ENCODE measurements at regions not wholly inside any gene's neighbourhood (a gene's known extent, or its start where the extent isn't known, plus 50 kb on each side); places are given as distances from the start of the nearest gene placed in this dataset.

DNA sequence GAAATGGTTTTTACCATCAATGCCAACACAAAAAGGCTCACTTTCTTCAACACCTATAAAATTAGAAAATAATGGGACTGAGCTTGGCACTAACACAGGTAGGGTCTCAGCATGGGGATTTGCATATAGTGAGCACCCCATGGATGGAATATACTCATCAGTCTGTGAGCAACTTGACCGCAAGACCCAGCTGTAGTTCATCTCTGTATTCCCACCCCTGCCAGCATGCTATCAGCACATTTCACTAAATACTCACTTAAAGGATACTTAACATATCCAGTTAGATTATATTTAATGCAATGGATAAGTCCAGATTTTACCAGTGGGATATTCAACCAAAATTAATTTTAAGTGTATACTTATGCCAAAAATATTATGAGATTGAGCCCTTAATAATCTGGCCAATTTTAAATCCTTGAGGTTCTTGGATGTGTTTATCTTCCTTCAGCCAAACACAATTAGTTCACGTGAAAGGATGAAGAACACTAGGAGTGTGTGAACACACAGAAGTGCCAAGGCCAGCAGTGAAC lies 66.7 kb downstream of the C16orf95 start:
- Mint-ChIP-seq H3K4me3 (no peak overlapping the region), H3K9me3 (no peaks in the 10 kb centered on the region), H3K27ac (no peak overlapping the region), H3K27me3 (ENCODE audit: low read depth in 2 of 2) (no peaks in the 10 kb centered on the region), H3K36me3 (no peaks in the 10 kb centered on the region), H3K4me1 (no peaks in the 10 kb centered on the region)
- Histone ChIP-seq H3K36me3 (ENCODE audit: control insufficient read depth, insufficient read depth, low read length) (no peaks in the 10 kb centered on the region), H3K9me3 (ENCODE audit: control insufficient read depth, insufficient read depth, low read length) (no peaks in the 10 kb centered on the region), H3K27me3 (ENCODE audit: control insufficient read depth, insufficient read depth, low read length) (no peaks in the 10 kb centered on the region), H3K4me3 (ENCODE audit: low read length) (no peak overlapping the region), H3K4me1 (ENCODE audit: control insufficient read depth, insufficient read depth, low read length) (peaks cover 4% of the 10 kb centered on the region), H3K27ac (ENCODE audit: low read length) (no peak overlapping the region)
- ATAC-seq = no peak
- TF ChIP-seq, protein P1, sequence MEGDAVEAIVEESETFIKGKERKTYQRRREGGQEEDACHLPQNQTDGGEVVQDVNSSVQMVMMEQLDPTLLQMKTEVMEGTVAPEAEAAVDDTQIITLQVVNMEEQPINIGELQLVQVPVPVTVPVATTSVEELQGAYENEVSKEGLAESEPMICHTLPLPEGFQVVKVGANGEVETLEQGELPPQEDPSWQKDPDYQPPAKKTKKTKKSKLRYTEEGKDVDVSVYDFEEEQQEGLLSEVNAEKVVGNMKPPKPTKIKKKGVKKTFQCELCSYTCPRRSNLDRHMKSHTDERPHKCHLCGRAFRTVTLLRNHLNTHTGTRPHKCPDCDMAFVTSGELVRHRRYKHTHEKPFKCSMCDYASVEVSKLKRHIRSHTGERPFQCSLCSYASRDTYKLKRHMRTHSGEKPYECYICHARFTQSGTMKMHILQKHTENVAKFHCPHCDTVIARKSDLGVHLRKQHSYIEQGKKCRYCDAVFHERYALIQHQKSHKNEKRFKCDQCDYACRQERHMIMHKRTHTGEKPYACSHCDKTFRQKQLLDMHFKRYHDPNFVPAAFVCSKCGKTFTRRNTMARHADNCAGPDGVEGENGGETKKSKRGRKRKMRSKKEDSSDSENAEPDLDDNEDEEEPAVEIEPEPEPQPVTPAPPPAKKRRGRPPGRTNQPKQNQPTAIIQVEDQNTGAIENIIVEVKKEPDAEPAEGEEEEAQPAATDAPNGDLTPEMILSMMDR (IDR thresholded peaks at IDR 0.05) = no peak
- 100% methylated on average over 2 of the region's 2 CpGs for WGBS (ENCODE audit: insufficient coverage)
- DNase-seq = no peak
- intact Hi-C loops (cut with micrococcal nuclease) = no loop called here

DNA sequence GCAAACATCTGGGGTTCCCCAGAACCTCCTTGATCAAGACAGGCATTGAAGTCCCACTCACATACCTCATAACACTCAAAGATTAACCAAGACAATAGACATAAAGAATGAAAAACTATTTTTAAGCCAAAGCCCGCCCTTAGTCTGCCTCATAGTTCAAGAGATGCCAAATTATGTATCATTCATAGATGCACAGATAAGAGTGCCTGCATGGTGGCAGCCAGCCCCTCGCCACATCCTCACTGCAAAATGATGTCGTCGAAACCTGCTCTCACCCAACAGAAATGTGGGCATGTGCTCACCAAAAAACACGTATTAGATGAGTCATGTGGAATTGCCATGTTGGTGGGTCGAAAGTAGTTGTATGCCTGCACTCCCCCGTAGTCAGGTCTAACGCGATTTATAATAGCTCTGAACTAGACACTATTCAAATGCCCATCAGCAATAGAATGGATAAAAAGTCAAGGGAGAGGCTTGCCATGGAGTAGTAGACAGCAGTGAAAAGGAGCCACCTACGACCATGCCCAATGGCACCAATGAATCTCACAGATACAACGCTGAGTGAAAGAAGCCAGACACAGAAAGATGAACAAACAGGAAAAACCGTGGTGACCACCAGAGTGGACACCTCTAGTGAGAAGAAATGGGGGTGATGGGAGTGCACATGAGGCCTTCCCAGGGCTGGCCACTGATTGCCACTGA lies 64.8 kb downstream of the C16orf95 start:
- H3K27me3 Mint-ChIP-seq (ENCODE audit: low read depth in 2 of 2) = no peaks in the 10 kb centered on the region
- no peaks in the 10 kb centered on the region for H3K4me1 Mint-ChIP-seq
- H3K9me3 Mint-ChIP-seq = no peaks in the 10 kb centered on the region
- H3K4me1 ChIP-seq (ENCODE audit: control insufficient read depth, insufficient read depth, low read length) = peaks cover 4% of the 10 kb centered on the region
- DNase-seq (no peak), ATAC-seq (no peak)
- WGBS (ENCODE audit: insufficient coverage) = 75% methylated on average over 12 of the region's 12 CpGs
- no peaks in the 10 kb centered on the region for H3K36me3 Mint-ChIP-seq
- no peak overlapping the region for H3K4me3 ChIP-seq (ENCODE audit: low read length)
- TF ChIP-seq, protein P1 (IDR thresholded peaks at IDR 0.05) = no peak
- no peak overlapping the region for H3K4me3 Mint-ChIP-seq
- H3K27ac Mint-ChIP-seq = no peak overlapping the region
- no peaks in the 10 kb centered on the region for H3K9me3 ChIP-seq (ENCODE audit: control insufficient read depth, insufficient read depth, low read length)
- H3K27me3 ChIP-seq (ENCODE audit: control insufficient read depth, insufficient read depth, low read length) = no peaks in the 10 kb centered on the region
- no peak overlapping the region for H3K27ac ChIP-seq (ENCODE audit: low read length)
- H3K36me3 ChIP-seq (ENCODE audit: control insufficient read depth, insufficient read depth, low read length) = no peaks in the 10 kb centered on the region
- intact Hi-C loops (cut with micrococcal nuclease) = no loop called here

Measured in natural killer cell (primary cell).